HT1080 (cell line): ENCODE measurements at regions not wholly inside any gene's neighbourhood (a gene's known extent, or its start where the extent isn't known, plus 50 kb on each side); places are given as distances from the start of the nearest gene placed in this dataset.
A peak's percentile ranks its signal among the peaks of the same experiment; 100 is the strongest.
"Not testable (repeated sequence)": the region's sequence is repeated elsewhere in the genome, so short reads cannot be mapped to it uniquely, and the experiment has no call there.

ENCODE experiments used
- DNase-seq: peaks from one replicate; pipeline ENCODE4 v3.0.0-alpha.2; 2015; ENCODE audit warnings: low read depth

GRCh38 chr2:14492920-14493503 lies 139.5 kb upstream of the LRATD1 start:
- DNase-seq: peak; percentile 98

GRCh38 chr2:14494759-14495158 lies 137.8 kb upstream of the LRATD1 start:
- DNase-seq: no peak

GRCh38 chr2:14501061-14501460 lies 131.5 kb upstream of the LRATD1 start:
- no peak for DNase-seq

- DNase-seq: not testable (repeated sequence)
Observed at GRCh38 chr2:14506955-14507354, 125.6 kb upstream of the LRATD1 start.

- no peak for DNase-seq
Observed at GRCh38 chr2:14511541-14511940, 121.0 kb upstream of the LRATD1 start.

- DNase-seq: no peak
Observed at GRCh38 chr2:14513903-14514302, 118.6 kb upstream of the LRATD1 start.

GRCh38 chr2:14516844-14517243 lies 115.7 kb upstream of the LRATD1 start:
- peak; percentile 98 for DNase-seq

- DNase-seq: no peak
Observed at GRCh38 chr2:14517731-14518130, 114.8 kb upstream of the LRATD1 start.

GRCh38 chr2:14520385-14520945 lies 112.1 kb upstream of the LRATD1 start:
- DNase-seq: no peak

- DNase-seq: peak; percentile 87
Observed at GRCh38 chr2:14524041-14524802, 108.3 kb upstream of the LRATD1 start.

GRCh38 chr2:14524803-14525080 lies 107.8 kb upstream of the LRATD1 start:
- DNase-seq: no peak

- no peak for DNase-seq
Observed at GRCh38 chr2:14530506-14530905, 102.0 kb upstream of the LRATD1 start.

GRCh38 chr2:14533131-14533757 lies 99.3 kb upstream of the LRATD1 start:
- no peak for DNase-seq

- no peak for DNase-seq
Observed at GRCh38 chr2:14535156-14535555, 97.4 kb upstream of the LRATD1 start.

GRCh38 chr2:14536976-14537375 lies 95.5 kb upstream of the LRATD1 start:
- no peak for DNase-seq

GRCh38 chr2:14540015-14540414 lies 92.5 kb upstream of the LRATD1 start:
- no peak for DNase-seq

GRCh38 chr2:14543284-14543683 lies 89.2 kb upstream of the LRATD1 start:
- DNase-seq: no peak

GRCh38 chr2:14544247-14544646 lies 88.3 kb upstream of the LRATD1 start:
- DNase-seq: no peak

- DNase-seq: no peak
Observed at GRCh38 chr2:14547830-14548229, 84.7 kb upstream of the LRATD1 start.

- no peak for DNase-seq
Observed at GRCh38 chr2:14550658-14551057, 81.9 kb upstream of the LRATD1 start.

- DNase-seq: no peak
Observed at GRCh38 chr2:14551069-14551468, 81.4 kb upstream of the LRATD1 start.

GRCh38 chr2:14552286-14552685 lies 80.2 kb upstream of the LRATD1 start:
- DNase-seq: no peak

- DNase-seq: no peak
Observed at GRCh38 chr2:14552818-14553217, 79.7 kb upstream of the LRATD1 start.
